GM23248 (cell line): ENCODE measurements at regions not wholly inside any gene's neighbourhood (a gene's known extent, or its start where the extent isn't known, plus 50 kb on each side); places are given as distances from the start of the nearest gene placed in this dataset.

ENCODE experiments used
- EZH2 ChIP-seq: fragments of 200-600 bp; sonication (generic); IDR thresholded peaks from 2 replicates; pipeline ENCODE4 v1.6.1; 2018; ENCODE audit warnings: antibody characterized with exemption, mild to moderate bottlenecking; ENCODE audit not compliant: insufficient read depth, poor library complexity, severe bottlenecking
- EZH2phosphoT487 ChIP-seq: fragments of 200-600 bp; sonication (generic); IDR thresholded peaks from 2 replicates; pipeline ENCODE4 v1.6.1; 2018; ENCODE audit warnings: antibody characterized with exemption, moderate library complexity, mild to moderate bottlenecking, low read depth; ENCODE audit not compliant: insufficient read depth

DNA sequence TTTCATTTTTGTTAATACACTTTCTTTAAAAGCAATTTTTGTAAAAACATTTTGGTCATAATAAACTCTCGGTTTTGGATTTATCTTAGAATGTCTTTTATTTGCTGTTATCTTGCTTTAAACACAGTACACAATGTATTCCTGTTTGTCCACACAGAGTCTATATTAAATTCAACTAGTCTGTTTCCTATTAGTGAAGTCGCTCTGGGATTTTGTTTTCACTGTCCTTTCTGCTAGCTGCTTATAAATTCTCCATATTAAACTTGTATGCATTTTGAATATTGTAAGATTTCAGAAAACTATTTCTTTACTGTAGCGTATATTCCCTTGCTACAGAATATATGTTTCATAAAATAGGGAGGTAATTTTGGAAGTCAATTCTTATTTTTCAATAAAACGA, 630.2 kb downstream of the HDGFL1 start:
- TF ChIP-seq EZH2: no peak
- TF ChIP-seq EZH2phosphoT487: no peak
